ENCODE measurements at regions not wholly inside any gene's neighbourhood (a gene's known extent, or its start where the extent isn't known, plus 50 kb on each side); places are given as distances from the start of the nearest gene placed in this dataset.

DNA sequence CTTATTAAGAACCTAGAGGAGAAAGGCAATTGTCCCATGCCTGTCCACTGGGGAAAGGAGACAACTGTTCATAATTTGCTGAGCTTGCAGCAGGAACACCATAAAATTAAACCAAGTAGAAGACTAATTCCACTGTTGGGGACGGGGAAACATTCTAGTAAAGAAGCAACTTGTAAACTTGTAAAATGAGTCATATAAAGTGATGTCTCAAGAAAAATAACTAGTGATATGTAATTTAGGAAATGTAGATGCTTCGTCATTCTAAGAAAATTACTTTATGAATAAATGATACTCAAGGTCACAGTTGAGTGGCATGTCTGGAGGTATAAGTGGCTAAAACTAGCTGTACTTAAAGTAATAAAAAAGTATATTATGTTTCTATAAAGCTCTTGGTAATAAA is 121.2 kb upstream of the MID1 start:
- H3K27me3 ChIP-seq (ENCODE audit: control insufficient read depth, insufficient read depth, low read length), result peaks cover 6% of the 10 kb centered on the region
- H3K4me1 ChIP-seq (ENCODE audit: control insufficient read depth, insufficient read depth, low read length), result peaks cover 4% of the 10 kb centered on the region
- no peaks in the 10 kb centered on the region for H3K9me3 ChIP-seq (ENCODE audit: control insufficient read depth, insufficient read depth, low read length)
- H3K4me3 ChIP-seq (ENCODE audit: low read depth, low read length), result no peak overlapping the region
- H3K27ac ChIP-seq (ENCODE audit: low read depth, low read length), result no peak overlapping the region
- H3K36me3 ChIP-seq (ENCODE audit: control insufficient read depth, insufficient read depth, low read length), result no peaks in the 10 kb centered on the region
- no CpG with 5 or more reads among the region's 2 CpGs for WGBS (ENCODE audit: insufficient coverage)
- no peak for DNase-seq (ENCODE audit: low read depth in 4 of 6, low spot score in 6 of 6)

DNA sequence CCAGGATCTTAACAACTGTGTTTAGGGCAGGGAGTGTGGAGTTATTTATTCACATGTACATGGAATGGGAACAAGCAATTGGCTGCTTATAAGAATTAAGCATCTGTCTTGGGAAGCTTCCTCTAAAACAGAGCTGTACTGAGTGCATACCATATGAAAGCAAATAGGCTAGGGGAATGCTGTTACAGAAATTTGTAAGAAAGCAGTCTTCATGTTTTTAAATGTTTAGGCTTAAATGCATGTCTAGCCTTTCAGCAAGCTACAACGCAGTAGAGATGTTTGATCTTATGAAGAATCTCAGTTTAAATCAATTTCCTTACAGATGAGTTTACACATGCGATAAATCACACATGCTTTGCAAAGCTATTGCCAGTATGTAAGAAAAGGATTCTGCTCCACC is 123.1 kb upstream of the MID1 start:
- WGBS (ENCODE audit: insufficient coverage), result no CpG with 5 or more reads among the region's 2 CpGs

DNA sequence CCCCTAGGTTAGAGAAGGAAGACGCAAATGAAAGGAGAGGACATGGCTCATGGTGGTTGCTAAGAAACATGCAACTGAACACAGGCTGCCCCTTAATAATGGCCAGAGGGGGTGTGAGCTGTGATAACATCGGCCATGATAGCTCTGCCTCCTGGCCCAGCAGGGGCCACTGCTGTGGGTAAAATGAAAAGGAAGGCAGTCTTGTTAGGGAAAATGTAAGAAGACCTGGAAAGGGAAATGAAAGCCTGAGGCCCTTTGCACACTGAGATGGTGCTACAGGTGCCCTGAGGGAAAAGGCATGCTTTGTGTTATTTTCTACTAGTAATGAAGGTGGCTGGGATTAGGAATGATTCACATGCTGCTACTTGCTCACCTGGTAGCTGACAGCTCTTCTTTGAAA is 123.6 kb upstream of the MID1 start:
- WGBS (ENCODE audit: insufficient coverage), result 65% methylated on average over 2 of the region's 2 CpGs
- Histone ChIP-seq H3K4me1 (ENCODE audit: control insufficient read depth, insufficient read depth, low read length) (peaks cover 4% of the 10 kb centered on the region), H3K27me3 (ENCODE audit: control insufficient read depth, insufficient read depth, low read length) (peaks cover 6% of the 10 kb centered on the region), H3K9me3 (ENCODE audit: control insufficient read depth, insufficient read depth, low read length) (no peaks in the 10 kb centered on the region), H3K36me3 (ENCODE audit: control insufficient read depth, insufficient read depth, low read length) (no peaks in the 10 kb centered on the region), H3K27ac (ENCODE audit: low read depth, low read length) (peak overlapping the region; percentile 10), H3K4me3 (ENCODE audit: low read depth, low read length) (no peak overlapping the region)
- DNase-seq (ENCODE audit: low read depth in 4 of 6, low spot score in 6 of 6), result peak in 1 of 6 donors; percentile 46

More for the DNA sequence above, 123.1 kb upstream of the MID1 start:
- Histone ChIP-seq H3K4me3 (ENCODE audit: low read depth, low read length) (no peak overlapping the region), H3K27ac (ENCODE audit: low read depth, low read length) (peak overlapping the region; percentile 10), H3K36me3 (ENCODE audit: control insufficient read depth, insufficient read depth, low read length) (no peaks in the 10 kb centered on the region), H3K27me3 (ENCODE audit: control insufficient read depth, insufficient read depth, low read length) (peaks cover 6% of the 10 kb centered on the region), H3K9me3 (ENCODE audit: control insufficient read depth, insufficient read depth, low read length) (no peaks in the 10 kb centered on the region), H3K4me1 (ENCODE audit: control insufficient read depth, insufficient read depth, low read length) (peaks cover 4% of the 10 kb centered on the region)
- peak in 2 of 6 donors; percentile 36 to 54 for DNase-seq (ENCODE audit: low read depth in 4 of 6, low spot score in 6 of 6)

GRCh38 chrX:10747975-10748374 is 127.6 kb upstream of the MID1 start:
- no peaks in the 10 kb centered on the region for H3K36me3 ChIP-seq (ENCODE audit: control insufficient read depth, insufficient read depth, low read length)
- 44% methylated on average over 1 of the region's 1 CpG for WGBS (ENCODE audit: insufficient coverage)
- no peak for DNase-seq (ENCODE audit: low read depth in 4 of 6, low spot score in 6 of 6)
- no peaks in the 10 kb centered on the region for H3K9me3 ChIP-seq (ENCODE audit: control insufficient read depth, insufficient read depth, low read length)
- H3K4me3 ChIP-seq (ENCODE audit: low read depth, low read length), result no peak overlapping the region
- H3K27me3 ChIP-seq (ENCODE audit: control insufficient read depth, insufficient read depth, low read length), result peaks cover 10% of the 10 kb centered on the region
- H3K4me1 ChIP-seq (ENCODE audit: control insufficient read depth, insufficient read depth, low read length), result peaks cover 4% of the 10 kb centered on the region
- H3K27ac ChIP-seq (ENCODE audit: low read depth, low read length), result no peak overlapping the region

DNA sequence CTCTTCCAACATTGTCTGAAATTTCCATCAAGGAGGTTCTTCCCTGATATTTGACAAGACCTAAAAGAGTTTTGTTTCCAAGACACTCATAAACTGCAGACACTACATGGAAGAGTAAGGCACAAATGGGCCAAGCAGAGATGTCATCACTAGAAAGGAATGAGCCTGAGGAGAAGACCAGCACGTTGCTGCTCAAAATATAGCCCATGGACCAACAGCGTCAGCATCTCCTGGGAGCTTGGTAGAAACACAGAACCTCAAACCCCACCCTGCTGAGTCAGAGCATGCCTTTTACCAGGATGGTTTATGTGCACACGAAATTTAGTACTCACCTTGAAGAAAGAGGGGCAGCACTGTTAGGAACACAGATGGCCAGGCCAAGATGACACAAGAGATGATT is 128.7 kb upstream of the MID1 start:
- no peak for DNase-seq (ENCODE audit: low read depth in 4 of 6, low spot score in 6 of 6)

DNA sequence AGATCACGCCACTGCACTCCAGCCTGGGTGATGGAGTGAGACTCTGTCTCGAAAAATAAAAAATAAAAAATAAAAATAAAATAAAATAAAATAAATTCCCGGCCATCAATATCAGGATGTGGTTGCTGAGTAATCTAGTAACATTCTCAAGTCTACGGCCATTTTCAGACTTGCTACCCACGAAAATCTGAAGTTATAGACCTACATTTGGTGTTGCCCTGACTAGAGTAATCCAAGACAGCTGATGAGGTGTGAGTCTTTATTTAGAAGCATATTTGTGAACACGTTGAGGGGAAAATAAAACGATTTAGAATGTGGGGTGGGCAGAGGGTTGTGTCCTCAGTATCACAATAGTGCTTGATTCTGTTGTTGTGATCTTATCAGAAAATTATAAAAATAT is 130.2 kb upstream of the MID1 start:
- H3K4me1 ChIP-seq (ENCODE audit: control insufficient read depth, insufficient read depth, low read length), result no peaks in the 10 kb centered on the region
- H3K36me3 ChIP-seq (ENCODE audit: control insufficient read depth, insufficient read depth, low read length), result no peaks in the 10 kb centered on the region
- WGBS (ENCODE audit: insufficient coverage), result 85% methylated on average over 3 of the region's 7 CpGs
- no peak overlapping the region for H3K4me3 ChIP-seq (ENCODE audit: low read depth, low read length)
- H3K9me3 ChIP-seq (ENCODE audit: control insufficient read depth, insufficient read depth, low read length), result no peaks in the 10 kb centered on the region
- no peak for DNase-seq (ENCODE audit: low read depth in 4 of 6, low spot score in 6 of 6)
- no peak overlapping the region for H3K27ac ChIP-seq (ENCODE audit: low read depth, low read length)
- peaks cover 7% of the 10 kb centered on the region for H3K27me3 ChIP-seq (ENCODE audit: control insufficient read depth, insufficient read depth, low read length)

More for the DNA sequence above, 128.7 kb upstream of the MID1 start:
- Histone ChIP-seq H3K36me3 (ENCODE audit: control insufficient read depth, insufficient read depth, low read length) (no peaks in the 10 kb centered on the region), H3K27ac (ENCODE audit: low read depth, low read length) (no peak overlapping the region), H3K4me3 (ENCODE audit: low read depth, low read length) (no peak overlapping the region), H3K9me3 (ENCODE audit: control insufficient read depth, insufficient read depth, low read length) (no peaks in the 10 kb centered on the region), H3K27me3 (ENCODE audit: control insufficient read depth, insufficient read depth, low read length) (peaks cover 8% of the 10 kb centered on the region), H3K4me1 (ENCODE audit: control insufficient read depth, insufficient read depth, low read length) (no peaks in the 10 kb centered on the region)
- 43% methylated on average over 1 of the region's 3 CpGs for WGBS (ENCODE audit: insufficient coverage)

DNA sequence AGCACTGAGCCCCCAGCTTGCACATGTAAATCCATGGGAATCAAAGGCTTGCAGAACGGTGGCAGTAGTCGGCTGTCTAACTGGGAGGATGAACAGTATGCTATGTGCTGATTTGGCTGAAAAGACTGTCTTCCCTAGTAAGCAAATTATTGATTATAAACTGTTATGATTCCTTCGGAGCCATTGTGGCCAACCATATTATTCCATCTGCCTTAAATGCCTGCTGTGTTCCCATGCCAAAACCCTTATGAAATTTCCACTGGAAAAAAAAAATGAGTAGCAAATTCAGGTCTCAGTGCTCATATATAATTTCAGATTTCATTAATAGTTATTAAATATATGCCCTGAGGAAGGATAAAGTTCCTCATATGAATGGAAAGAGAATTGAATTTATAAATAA is 132.7 kb upstream of the MID1 start:
- peaks cover 5% of the 10 kb centered on the region for H3K27me3 ChIP-seq (ENCODE audit: control insufficient read depth, insufficient read depth, low read length)
- no peaks in the 10 kb centered on the region for H3K4me1 ChIP-seq (ENCODE audit: control insufficient read depth, insufficient read depth, low read length)
- H3K9me3 ChIP-seq (ENCODE audit: control insufficient read depth, insufficient read depth, low read length), result no peaks in the 10 kb centered on the region
- DNase-seq (ENCODE audit: low read depth in 4 of 6, low spot score in 6 of 6), result peak in 1 of 6 donors; percentile 84
- H3K36me3 ChIP-seq (ENCODE audit: control insufficient read depth, insufficient read depth, low read length), result no peaks in the 10 kb centered on the region
- no peak overlapping the region for H3K27ac ChIP-seq (ENCODE audit: low read depth, low read length)
- WGBS (ENCODE audit: insufficient coverage), result no CpG with 5 or more reads among the region's 3 CpGs
- H3K4me3 ChIP-seq (ENCODE audit: low read depth, low read length), result no peak overlapping the region

- no peak overlapping the region for H3K27ac ChIP-seq (ENCODE audit: low read depth, low read length)
- H3K36me3 ChIP-seq (ENCODE audit: control insufficient read depth, insufficient read depth, low read length), result no peaks in the 10 kb centered on the region
- H3K27me3 ChIP-seq (ENCODE audit: control insufficient read depth, insufficient read depth, low read length), result peaks cover 6% of the 10 kb centered on the region
- H3K9me3 ChIP-seq (ENCODE audit: control insufficient read depth, insufficient read depth, low read length), result no peaks in the 10 kb centered on the region
- H3K4me1 ChIP-seq (ENCODE audit: control insufficient read depth, insufficient read depth, low read length), result no peaks in the 10 kb centered on the region
- DNase-seq (ENCODE audit: low read depth in 4 of 6, low spot score in 6 of 6), result no peak
- no CpG with 5 or more reads among the region's 6 CpGs for WGBS (ENCODE audit: insufficient coverage)
- no peak overlapping the region for H3K4me3 ChIP-seq (ENCODE audit: low read depth, low read length)
Observed at GRCh38 chrX:10754445-10754844, 134.1 kb upstream of the MID1 start.

- Histone ChIP-seq H3K36me3 (ENCODE audit: control insufficient read depth, insufficient read depth, low read length) (no peaks in the 10 kb centered on the region), H3K27me3 (ENCODE audit: control insufficient read depth, insufficient read depth, low read length) (peaks cover 4% of the 10 kb centered on the region), H3K27ac (ENCODE audit: low read depth, low read length) (peak overlapping the region; percentile 29), H3K9me3 (ENCODE audit: control insufficient read depth, insufficient read depth, low read length) (no peaks in the 10 kb centered on the region), H3K4me3 (ENCODE audit: low read depth, low read length) (no peak overlapping the region), H3K4me1 (ENCODE audit: control insufficient read depth, insufficient read depth, low read length) (no peaks in the 10 kb centered on the region)
- DNase-seq (ENCODE audit: low read depth in 4 of 6, low spot score in 6 of 6), result peak in 1 of 6 donors; percentile 43
- 32% methylated on average over 5 of the region's 9 CpGs for WGBS (ENCODE audit: insufficient coverage)
Observed at GRCh38 chrX:10755439-10756334, 135.3 kb upstream of the MID1 start.

DNA sequence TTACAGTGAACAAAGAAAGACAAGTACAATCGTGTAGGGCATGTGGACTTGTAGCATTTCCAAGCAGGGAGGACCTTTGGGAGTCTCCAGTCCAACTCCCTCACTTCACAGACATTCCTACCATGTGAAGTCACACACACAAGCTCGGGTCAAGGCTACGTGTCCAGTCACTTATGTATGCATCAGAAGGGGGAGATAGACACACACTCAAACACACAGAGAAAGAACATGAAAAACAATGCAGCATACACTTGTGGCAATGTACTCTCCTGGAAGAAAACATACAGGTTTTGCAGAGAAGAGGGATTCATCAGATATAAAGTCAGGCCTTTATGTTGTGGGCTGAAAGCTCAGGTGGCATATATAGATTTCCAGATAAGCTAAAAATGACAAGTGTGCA is 136.1 kb upstream of the MID1 start:
- peak in 1 of 6 donors; percentile 22 for DNase-seq (ENCODE audit: low read depth in 4 of 6, low spot score in 6 of 6)
- peak overlapping the region; percentile 1 for H3K27ac ChIP-seq (ENCODE audit: low read depth, low read length)
- H3K27me3 ChIP-seq (ENCODE audit: control insufficient read depth, insufficient read depth, low read length), result peaks cover 4% of the 10 kb centered on the region
- no peak overlapping the region for H3K4me3 ChIP-seq (ENCODE audit: low read depth, low read length)
- WGBS (ENCODE audit: insufficient coverage), result no CpG with 5 or more reads among the region's 3 CpGs
- H3K9me3 ChIP-seq (ENCODE audit: control insufficient read depth, insufficient read depth, low read length), result no peaks in the 10 kb centered on the region
- no peaks in the 10 kb centered on the region for H3K36me3 ChIP-seq (ENCODE audit: control insufficient read depth, insufficient read depth, low read length)
- no peaks in the 10 kb centered on the region for H3K4me1 ChIP-seq (ENCODE audit: control insufficient read depth, insufficient read depth, low read length)
